ENCODE measurements at regions not wholly inside any gene's neighbourhood (a gene's known extent, or its start where the extent isn't known, plus 50 kb on each side); places are given as distances from the start of the nearest gene placed in this dataset.
A peak's percentile ranks its signal among the peaks of the same experiment; 100 is the strongest.

GRCh38 chr3:135806317-135806716 lies 159.2 kb upstream of the PPP2R3A start:
- no peak for DNase-seq

- no peak for DNase-seq
These were observed 157.6 kb upstream of the PPP2R3A start for GRCh38 chr3:135807879-135808278.

DNA sequence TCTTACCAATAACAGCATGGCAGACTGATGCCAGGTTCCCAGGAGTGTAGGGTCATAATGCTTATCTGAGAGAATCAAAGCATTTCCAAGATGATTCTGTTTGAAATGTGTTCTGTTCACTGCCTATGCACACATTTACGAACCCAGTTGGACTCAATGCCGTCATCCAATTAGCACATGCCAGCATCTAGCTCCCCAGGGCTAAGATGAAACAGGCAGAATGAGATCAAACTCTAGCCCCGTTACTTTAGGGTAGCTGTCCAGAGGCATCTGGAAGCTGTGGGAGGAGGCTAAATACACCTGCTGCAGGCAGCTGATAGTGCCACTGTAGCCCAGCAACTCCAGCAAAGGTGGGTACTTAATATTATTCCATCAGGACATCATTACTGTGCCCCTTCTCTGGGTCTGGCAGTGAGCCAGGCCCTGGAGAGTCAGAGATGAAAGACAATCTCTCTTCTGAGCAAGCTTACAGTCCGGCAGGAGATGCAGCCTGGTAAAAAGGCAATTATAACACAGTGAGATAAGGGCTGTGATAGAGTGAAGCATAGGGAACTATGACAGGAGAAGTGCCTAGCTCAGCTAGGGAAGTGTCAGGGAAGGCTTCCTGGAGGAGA lies 156.4 kb upstream of the PPP2R3A start:
- no peak for DNase-seq

DNA sequence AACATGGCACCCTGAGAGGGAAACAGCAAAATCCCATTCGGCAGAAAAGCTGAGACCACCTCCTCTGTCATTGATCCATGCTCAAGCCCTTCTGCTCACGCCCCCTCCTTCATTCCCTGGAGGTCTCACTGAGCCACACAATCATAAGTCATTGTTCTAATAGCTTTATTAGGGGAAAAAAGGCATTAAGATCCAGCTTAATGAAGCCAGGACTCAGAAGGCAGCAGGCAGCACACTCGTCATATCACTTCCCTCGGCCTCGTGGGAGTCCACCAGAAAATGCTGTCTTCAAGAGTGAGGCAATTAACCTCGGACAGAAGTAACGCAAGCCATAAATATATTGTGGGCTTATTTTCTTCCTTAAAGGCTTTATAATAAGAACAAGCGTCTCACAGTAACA lies 153.9 kb upstream of the PPP2R3A start:
- no peak for DNase-seq

DNA sequence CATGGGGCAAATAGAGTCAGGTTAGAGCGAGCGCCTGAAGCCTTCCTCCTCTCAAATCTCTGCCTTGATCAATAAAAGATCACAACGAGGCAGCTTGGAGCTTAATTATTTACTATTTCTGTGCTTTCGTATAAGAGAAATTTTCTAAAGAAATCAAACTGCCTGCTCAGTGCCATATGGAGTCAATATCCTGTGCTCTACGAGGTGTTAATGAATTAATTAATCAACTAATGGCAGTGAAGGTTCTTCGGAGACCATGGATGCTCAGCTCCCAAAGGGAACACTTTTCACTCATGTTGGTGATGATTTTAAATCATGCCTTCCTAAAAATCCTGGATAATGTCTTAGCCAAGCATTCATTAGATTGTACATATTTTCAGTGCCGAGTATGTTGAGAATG lies 153.5 kb upstream of the PPP2R3A start:
- DNase-seq: no peak

DNA sequence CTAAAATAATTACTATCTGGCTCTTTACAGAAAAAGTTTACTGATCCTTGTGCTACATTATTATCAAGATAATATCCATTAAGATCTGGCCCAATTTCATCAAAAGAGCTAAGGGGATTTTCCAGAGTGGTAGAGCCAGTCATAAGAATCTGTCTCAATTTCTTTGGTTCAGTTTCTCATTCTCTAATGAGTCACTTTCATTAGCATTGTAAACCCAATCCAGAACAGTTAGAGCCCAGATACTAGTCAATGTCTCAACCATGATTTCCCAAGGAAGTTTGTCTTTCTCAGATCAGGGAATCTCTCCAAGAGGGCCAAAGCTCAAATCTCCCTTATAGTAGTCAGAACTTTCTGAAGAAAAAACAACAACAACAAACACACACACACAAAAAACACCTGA lies 131.1 kb upstream of the PPP2R3A start:
- no peak for DNase-seq

- no peak for DNase-seq
These were observed 127.4 kb upstream of the PPP2R3A start for GRCh38 chr3:135837977-135838631.

DNA sequence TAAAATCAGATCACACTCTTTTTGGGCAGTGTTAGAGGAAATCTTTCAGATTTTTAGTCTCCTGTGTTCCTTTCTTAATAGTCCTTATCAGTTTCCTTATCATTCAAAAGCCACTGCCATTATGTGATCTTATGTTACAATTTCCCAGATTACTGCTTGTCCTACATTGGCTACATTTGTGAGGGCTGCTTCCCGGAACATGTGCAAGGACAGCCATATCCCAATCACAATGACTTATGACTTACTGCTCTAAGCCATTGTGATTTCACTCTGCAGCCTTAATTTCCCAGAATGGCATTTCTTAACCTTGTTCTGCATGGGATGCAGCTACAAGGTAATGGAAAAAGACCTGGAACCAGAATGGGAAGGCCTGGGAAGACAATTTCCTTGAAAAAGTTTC lies 125.1 kb upstream of the PPP2R3A start:
- DNase-seq: no peak

GRCh38 chr3:135844386-135844785 lies 121.1 kb upstream of the PPP2R3A start:
- DNase-seq: no peak

DNA sequence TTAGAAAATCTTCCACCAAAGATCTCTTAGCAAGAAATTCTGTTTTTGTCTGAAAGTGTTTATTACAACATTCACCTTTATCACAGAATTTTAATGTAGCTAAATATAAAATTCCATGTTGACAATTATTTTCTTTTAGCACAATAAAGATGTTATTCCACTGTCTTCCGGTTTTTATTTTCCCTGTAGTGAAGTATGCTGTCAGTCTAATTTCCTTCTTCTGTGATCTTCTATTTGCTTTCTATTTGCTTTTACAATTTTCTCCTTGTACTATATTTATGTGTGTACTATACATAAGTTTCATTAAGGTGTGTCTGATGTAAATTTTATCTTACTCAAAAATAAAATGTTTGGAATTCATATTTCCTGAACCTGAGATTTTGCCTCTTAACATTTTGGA lies 117.5 kb upstream of the PPP2R3A start:
- DNase-seq: no peak

GRCh38 chr3:135849827-135850226 lies 115.7 kb upstream of the PPP2R3A start:
- no peak for DNase-seq

- no peak for DNase-seq
These were observed 114.1 kb upstream of the PPP2R3A start for GRCh38 chr3:135851201-135852081.

DNA sequence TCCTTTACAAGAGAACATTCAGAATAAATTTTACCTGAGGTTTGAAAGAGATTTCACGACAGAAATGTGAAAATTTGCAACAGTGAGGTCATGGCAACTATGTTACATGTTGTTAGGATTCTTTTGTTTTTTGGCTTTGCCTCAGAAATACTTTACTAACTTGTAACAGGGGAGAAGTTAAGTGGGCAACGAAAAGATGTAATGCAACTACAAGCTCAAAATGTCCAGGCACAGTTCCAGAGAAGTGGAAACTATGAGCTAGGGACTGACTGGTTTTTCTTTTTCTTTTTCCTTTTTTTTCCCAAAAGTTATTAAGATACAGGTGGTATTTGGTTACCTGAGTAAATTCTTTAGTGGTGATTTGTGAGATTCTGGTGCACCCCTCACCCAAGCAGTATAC lies 111.5 kb upstream of the PPP2R3A start:
- DNase-seq: no peak

DNA sequence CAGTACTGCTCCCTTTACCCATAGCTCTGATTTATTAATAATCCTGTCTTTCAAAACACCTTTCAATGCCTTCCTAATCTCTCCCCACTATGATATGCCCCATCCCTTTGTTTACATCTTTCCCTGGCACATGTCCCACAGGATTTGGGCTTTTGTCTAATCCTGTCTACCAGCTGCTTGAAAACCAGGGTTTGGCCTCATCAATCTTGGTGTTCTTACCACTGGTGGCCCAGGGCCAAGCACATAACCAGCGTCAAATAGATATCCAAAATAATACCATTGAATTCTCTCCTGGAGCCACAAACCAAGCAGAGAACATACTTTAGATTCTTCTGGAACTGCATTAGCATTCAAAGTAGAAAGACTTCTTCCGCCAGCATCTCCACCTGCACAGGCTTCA lies 104.8 kb upstream of the PPP2R3A start:
- no peak for DNase-seq

GRCh38 chr3:135862361-135862760 lies 103.2 kb upstream of the PPP2R3A start:
- no peak for DNase-seq

- DNase-seq: no peak
These were observed 101.5 kb upstream of the PPP2R3A start for GRCh38 chr3:135864060-135864459.

DNA sequence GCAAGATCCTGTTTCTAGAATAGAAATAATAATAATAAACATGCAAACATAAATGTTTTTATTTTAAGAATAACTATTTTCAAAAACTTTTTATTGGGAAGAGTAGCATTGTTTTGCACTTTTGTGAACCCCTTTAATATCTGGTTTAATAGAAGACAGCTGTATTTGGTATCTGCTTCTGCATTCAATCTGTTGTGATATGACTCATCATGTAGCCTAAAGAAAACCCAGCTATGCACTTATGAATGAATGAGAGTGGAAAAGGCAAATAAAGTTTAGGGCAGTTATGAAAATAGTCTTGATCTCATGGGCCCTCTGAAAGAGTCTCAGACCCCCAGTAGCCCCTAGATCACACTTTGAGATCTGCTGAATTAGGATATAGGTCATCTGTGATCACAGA lies 100.4 kb upstream of the PPP2R3A start:
- no peak for DNase-seq

GRCh38 chr3:135865553-135865952 lies 100.0 kb upstream of the PPP2R3A start:
- DNase-seq: peak; percentile 27

DNA sequence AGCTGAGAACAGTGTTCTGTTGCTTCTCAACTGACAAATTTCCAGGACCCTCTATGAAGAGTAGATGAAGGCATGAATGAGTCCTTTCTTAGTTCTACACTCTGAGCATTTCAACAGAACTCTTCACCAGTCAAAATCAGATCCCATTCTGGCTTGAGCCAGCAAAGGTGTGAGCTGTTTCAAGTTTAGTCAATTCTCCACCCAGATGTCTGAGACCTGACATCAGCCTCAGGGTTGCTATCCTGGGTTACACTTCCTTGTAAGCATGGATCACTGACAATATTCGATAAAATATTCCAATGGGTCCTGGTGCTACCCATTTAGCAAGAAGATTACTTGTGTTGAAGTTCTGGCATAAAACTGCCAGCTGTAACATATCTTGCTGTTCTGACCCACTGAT lies 97.6 kb upstream of the PPP2R3A start:
- no peak for DNase-seq

- no peak for DNase-seq
These were observed 96.7 kb upstream of the PPP2R3A start for GRCh38 chr3:135868801-135869200.

- peak; percentile 29 for DNase-seq
These were observed 96.0 kb upstream of the PPP2R3A start for GRCh38 chr3:135869439-135870105.

- no peak for DNase-seq
These were observed 94.2 kb upstream of the PPP2R3A start for GRCh38 chr3:135871311-135871710.

- DNase-seq: no peak
These were observed 91.5 kb upstream of the PPP2R3A start for GRCh38 chr3:135874035-135874434.

GRCh38 chr3:135878501-135878900 lies 87.0 kb upstream of the PPP2R3A start:
- DNase-seq: no peak

All from NCI-H226 (cell line).